Hepatocyte (in vitro differentiated cells): ENCODE measurements at regions not wholly inside any gene's neighbourhood (a gene's known extent, or its start where the extent isn't known, plus 50 kb on each side); places are given as distances from the start of the nearest gene placed in this dataset.

Experiments used
- DNase-seq: peaks from one replicate; pipeline ENCODE4 v3.0.0-alpha.2; 2016; ENCODE audit warnings: low spot score
- H2AFZ ChIP-seq: fragments of 200-600 bp; sonication (generic); 2 replicates; pipeline ENCODE4 v1.6.0; 2016; ENCODE audit warnings: antibody characterized with exemption, mild to moderate bottlenecking
- H3K27ac ChIP-seq: fragments of 200-600 bp; sonication (generic); 2 replicates; pipeline ENCODE4 v1.5.1; 2016; ENCODE audit warnings: mild to moderate bottlenecking
- H3K27me3 ChIP-seq: fragments of 200-600 bp; sonication (generic); 2 replicates; pipeline ENCODE4 v1.6.1; 2016
- H3K36me3 ChIP-seq: fragments of 200-600 bp; sonication (generic); replicated peaks from 2 replicates; pipeline ENCODE4 v1.5.1; 2016; ENCODE audit warnings: low read depth; ENCODE audit not compliant: insufficient read depth
- H3K4me1 ChIP-seq: fragments of 200-600 bp; sonication (generic); 2 replicates; pipeline ENCODE4 v1.5.1; 2016; ENCODE audit warnings: mild to moderate bottlenecking, moderate library complexity; ENCODE audit not compliant: insufficient read depth
- H3K4me2 ChIP-seq: fragments of 200-600 bp; sonication (generic); 2 replicates; pipeline ENCODE4 v1.6.0; 2016
- H3K4me3 ChIP-seq: fragments of 200-600 bp; sonication (generic); 2 replicates; pipeline ENCODE4 v1.5.1; 2016; ENCODE audit warnings: mild to moderate bottlenecking
- H3K79me2 ChIP-seq: fragments of 200-600 bp; sonication (generic); 2 replicates; pipeline ENCODE4 v1.6.0; 2017; ENCODE audit warnings: mild to moderate bottlenecking
- H3K9me2 ChIP-seq: fragments of 200-600 bp; sonication (generic); replicated peaks from 2 replicates; pipeline ENCODE4 v1.6.0; 2017; ENCODE audit warnings: mild to moderate bottlenecking; ENCODE audit not compliant: insufficient read depth
- H3K9me3 ChIP-seq: fragments of 200-600 bp; sonication (generic); 2 replicates; pipeline ENCODE4 v1.5.1; 2016; ENCODE audit warnings: low read depth, mild to moderate bottlenecking
- H4K20me1 ChIP-seq: fragments of 200-600 bp; sonication (generic); 2 replicates; pipeline ENCODE4 v1.6.0; 2016; ENCODE audit warnings: mild to moderate bottlenecking; ENCODE audit not compliant: insufficient read depth, poor library complexity, severe bottlenecking
- CTCF ChIP-seq: fragments of 200-600 bp; sonication (generic); IDR thresholded peaks from 2 replicates; pipeline ENCODE4 v1.5.1; 2016; ENCODE audit warnings: antibody characterized with exemption, mild to moderate bottlenecking; ENCODE audit not compliant: poor library complexity
- EZH2 ChIP-seq: fragments of 200-600 bp; sonication (generic); IDR thresholded peaks from 2 replicates; pipeline ENCODE4 v1.6.1; 2016; ENCODE audit warnings: antibody characterized with exemption, mild to moderate bottlenecking, borderline replicate concordance
- EZH2phosphoT487 ChIP-seq: fragments of 200-600 bp; sonication (generic); IDR thresholded peaks from one replicate; pipeline ENCODE4 v1.6.1; 2018; ENCODE audit warnings: antibody characterized with exemption, mild to moderate bottlenecking, low read depth, moderate library complexity; ENCODE audit not compliant: unreplicated experiment, severe bottlenecking
- WGBS: methylation state at CpG from one replicate; pipeline ENCODE4 v1.1.6; 2016; ENCODE audit warnings: low lambda C conversion rate; ENCODE audit errors: missing lambda C conversion rate; 5-methylcytosine and 5-hydroxymethylcytosine counted together

- 52% methylated on average over 1 of the region's 1 CpG for WGBS
- H3K79me2 ChIP-seq, result no peaks in the 10 kb centered on the region
- no peaks in the 10 kb centered on the region for H3K36me3 ChIP-seq
These were observed 443.6 kb upstream of the TRIB2 start for GRCh38 chr2:12273111-12273510.

GRCh38 chr2:12274591-12274990 is 442.1 kb upstream of the TRIB2 start:
- no peak overlapping the region for H3K4me3 ChIP-seq
- H2AFZ ChIP-seq, result no peak overlapping the region
- H3K4me2 ChIP-seq, result no peak overlapping the region
- no peaks in the 10 kb centered on the region for H3K9me2 ChIP-seq
- no peaks in the 10 kb centered on the region for H4K20me1 ChIP-seq
- WGBS, result 92% methylated on average over 1 of the region's 1 CpG
- H3K79me2 ChIP-seq, result no peaks in the 10 kb centered on the region
- no peaks in the 10 kb centered on the region for H3K4me1 ChIP-seq
- H3K27me3 ChIP-seq, result no peaks in the 10 kb centered on the region
- H3K27ac ChIP-seq, result no peak overlapping the region
- H3K9me3 ChIP-seq, result no peaks in the 10 kb centered on the region
- no peaks in the 10 kb centered on the region for H3K36me3 ChIP-seq
- no peak for DNase-seq
- TF ChIP-seq EZH2 (no peak), EZH2phosphoT487 (no peak), CTCF (no peak)

More at GRCh38 chr2:12273111-12273510, 443.6 kb upstream of the TRIB2 start:
- Histone ChIP-seq H3K4me1 (no peaks in the 10 kb centered on the region), H2AFZ (no peak overlapping the region), H3K4me3 (no peak overlapping the region), H3K4me2 (no peak overlapping the region), H4K20me1 (no peaks in the 10 kb centered on the region), H3K9me3 (no peaks in the 10 kb centered on the region), H3K27ac (no peak overlapping the region), H3K27me3 (no peaks in the 10 kb centered on the region), H3K9me2 (no peaks in the 10 kb centered on the region)
- no peak for DNase-seq
- TF ChIP-seq CTCF (no peak), EZH2phosphoT487 (no peak), EZH2 (no peak)

DNA sequence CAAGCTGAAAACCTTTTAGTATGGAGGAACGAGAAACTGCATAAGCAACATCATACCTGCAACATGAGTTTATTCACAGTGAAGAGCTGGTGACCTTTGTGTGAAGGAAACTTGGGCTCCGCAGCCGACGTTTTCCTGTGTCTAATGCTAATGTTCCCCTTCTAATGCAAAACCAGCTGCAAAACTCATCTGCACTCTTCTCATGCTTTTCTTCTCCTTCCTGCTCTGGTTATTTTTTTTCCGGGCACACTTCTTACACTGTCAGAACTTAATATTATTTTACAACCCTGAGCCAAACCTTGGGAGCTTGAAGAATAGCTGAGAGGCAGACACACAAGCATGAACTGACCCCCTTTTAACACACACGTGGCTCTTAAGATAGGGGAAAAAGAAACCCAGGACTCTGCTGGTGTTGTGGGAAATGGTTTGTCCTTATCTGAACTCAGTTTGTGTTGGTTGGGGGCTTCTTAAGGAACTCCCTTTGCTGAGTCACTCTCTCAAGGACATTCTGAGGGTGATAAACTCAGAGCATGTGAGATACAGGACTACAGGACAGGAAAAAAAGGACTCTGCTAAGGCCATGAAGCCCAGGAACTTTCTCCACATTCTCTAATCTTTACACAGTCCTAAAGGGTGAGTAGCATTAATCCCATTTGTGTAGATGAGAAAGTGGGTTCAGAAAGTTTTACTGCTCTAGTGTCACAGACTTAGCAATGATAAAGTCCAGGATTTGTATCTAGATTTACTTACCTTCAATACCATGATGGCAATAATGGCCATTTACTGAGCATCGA is 439.3 kb upstream of the TRIB2 start:
- H2AFZ ChIP-seq, result no peak overlapping the region

More for the DNA sequence above, 439.3 kb upstream of the TRIB2 start:
- Histone ChIP-seq H3K36me3 (no peaks in the 10 kb centered on the region), H3K9me3 (no peaks in the 10 kb centered on the region), H4K20me1 (no peaks in the 10 kb centered on the region), H3K27me3 (no peaks in the 10 kb centered on the region), H3K4me1 (no peaks in the 10 kb centered on the region), H3K4me3 (no peak overlapping the region), H3K79me2 (no peaks in the 10 kb centered on the region), H3K9me2 (no peaks in the 10 kb centered on the region), H3K27ac (no peak overlapping the region), H3K4me2 (no peak overlapping the region)
- TF ChIP-seq EZH2phosphoT487, result no peak
- TF ChIP-seq CTCF, result no peak
- no peak for TF ChIP-seq EZH2
- WGBS, result 66% methylated on average over 7 of the region's 7 CpGs
- peak; percentile 19 for DNase-seq
